Naive thymus-derived CD4-positive, alpha-beta T cell (primary cell): ENCODE measurements at regions not wholly inside any gene's neighbourhood (a gene's known extent, or its start where the extent isn't known, plus 50 kb on each side); places are given as distances from the start of the nearest gene placed in this dataset.

Experiments
- ATAC-seq: fragments of 150-1000 bp; cut with Tn5 transposase; 2 replicates; pipeline ENCODE4 v1.10.0; 2021; ENCODE audit warnings: mild to moderate bottlenecking, moderate library complexity
- CTCF ChIA-PET: fragments of 350-600 bp; sonication (Branson Sonifier 250); formaldehyde crosslinking; loops from one replicate; lab custom pipeline; 2021; ENCODE audit warnings: antibody characterized with exemption; lab: Charles Lee
- POLR2A ChIA-PET: fragments of 350-600 bp; sonication (Branson Sonifier 250); formaldehyde crosslinking; loops from one replicate; lab custom pipeline; 2021; ENCODE audit warnings: antibody characterized with exemption, inconsistent platforms; lab: Charles Lee
- DNase-seq, 9 donors: peaks; one replicate each; pipeline versions ENCODE4 v3.0.0 to v3.0.0-alpha.2; 2020 to 2022; ENCODE audit warnings: mixed read lengths in 1 of 9
- H3K27ac ChIP-seq: one replicate; pipeline ENCODE4 v1.7.0; 2013; ENCODE audit warnings: mild to moderate bottlenecking, low read depth, low read length, moderate library complexity
- H3K27me3 ChIP-seq, 2 donors: one replicate each; pipeline ENCODE4 v1.7.0; 2013; ENCODE audit warnings: low read length in 2 of 2, mild to moderate bottlenecking in 2 of 2, moderate library complexity in 2 of 2; ENCODE audit not compliant: control insufficient read depth in 2 of 2, insufficient read depth in 2 of 2
- H3K36me3 ChIP-seq, 3 experiments: 1 replicate in 2 of 3; 2 replicates in 1 of 3; pipeline ENCODE4 v1.7.0; 2013; ENCODE audit warnings: low read length in 3 of 3, mild to moderate bottlenecking in 3 of 3, moderate library complexity in 1 of 3; ENCODE audit not compliant: insufficient read depth in 3 of 3, control insufficient read depth in 2 of 3
- H3K4me1 ChIP-seq, 2 donors: one replicate each; pipeline ENCODE4 v1.7.0; 2013; ENCODE audit warnings: low read length in 2 of 2, mild to moderate bottlenecking in 2 of 2, moderate library complexity in 1 of 2; ENCODE audit not compliant: control insufficient read depth in 2 of 2, insufficient read depth in 2 of 2
- H3K4me3 ChIP-seq: 2 replicates; pipeline ENCODE4 v1.7.0; 2013; ENCODE audit warnings: mild to moderate bottlenecking, low read length
- H3K9me3 ChIP-seq, 3 experiments: 1 replicate in 2 of 3; 2 replicates in 1 of 3; pipeline ENCODE4 v1.7.0; 2013; ENCODE audit warnings: low read length in 3 of 3; ENCODE audit not compliant: control insufficient read depth in 2 of 3
- H3K27ac Mint-ChIP-seq, 9 donors: one replicate each; pipeline ENCODE4 v1.8.0; 2020 to 2022; ENCODE audit warnings: mixed read lengths in 9 of 9, mild to moderate bottlenecking in 8 of 9, moderate library complexity in 5 of 9, inconsistent platforms in 2 of 9
- H3K27me3 Mint-ChIP-seq, 5 donors: one replicate each; pipeline ENCODE4 v1.8.0; 2021 to 2022; ENCODE audit warnings: mixed read lengths in 5 of 5, mild to moderate bottlenecking in 1 of 5
- H3K36me3 Mint-ChIP-seq, 5 donors: one replicate each; pipeline ENCODE4 v1.8.0; 2020 to 2022; ENCODE audit warnings: mixed read lengths in 5 of 5, mild to moderate bottlenecking in 3 of 5, inconsistent platforms in 1 of 5
- H3K4me1 Mint-ChIP-seq, 7 donors: one replicate each; pipeline ENCODE4 v1.8.0; 2020 to 2022; ENCODE audit warnings: mixed read lengths in 7 of 7, mild to moderate bottlenecking in 3 of 7, inconsistent platforms in 1 of 7
- H3K4me3 Mint-ChIP-seq, 10 donors: one replicate each; pipeline ENCODE4 v1.8.0; 2020 to 2022; ENCODE audit warnings: mild to moderate bottlenecking in 10 of 10, mixed read lengths in 10 of 10, moderate library complexity in 6 of 10, inconsistent platforms in 2 of 10
- H3K9me3 Mint-ChIP-seq, 11 donors: one replicate each; pipeline ENCODE4 v1.8.0; 2020 to 2022; ENCODE audit warnings: mixed read lengths in 11 of 11, mild to moderate bottlenecking in 4 of 11, inconsistent platforms in 1 of 11, moderate library complexity in 1 of 11
- intact Hi-C, 2 donors: fragments of 100-400 bp; cut with micrococcal nuclease; formaldehyde crosslinking; loops; one replicate each; pipeline ENCODE4 v1.15.1; 2023

DNA sequence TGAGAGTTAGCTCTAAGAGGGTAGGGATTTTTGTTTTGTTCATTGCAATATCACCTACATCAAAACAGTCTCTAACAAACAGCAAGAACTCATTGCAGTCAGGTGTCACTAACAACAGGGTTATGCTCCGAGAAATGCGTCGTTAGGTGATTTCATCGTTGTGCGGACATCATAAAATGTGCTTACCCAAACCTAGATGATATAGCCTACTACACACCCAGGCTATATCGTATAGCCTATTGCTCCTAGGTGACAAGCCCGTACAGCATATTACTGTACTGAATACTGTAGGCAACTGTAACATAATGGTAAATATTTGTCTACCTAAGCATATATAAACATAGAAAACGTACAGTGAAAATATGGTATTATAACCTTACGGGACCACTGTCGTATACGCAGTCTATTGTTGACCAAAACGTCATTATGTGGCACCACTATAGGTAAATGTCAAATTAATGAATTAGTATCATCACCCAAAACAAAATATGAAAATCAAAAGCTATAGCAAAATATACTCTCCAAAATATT is 49.9 kb upstream of the TAB2 start:
- H3K27ac Mint-ChIP-seq: peak overlapping the region in 1 of 9 donors; percentile 1
- intact Hi-C loops: no loop called here

More for the DNA sequence above, 49.9 kb upstream of the TAB2 start:
- Histone ChIP-seq H3K36me3 (no peaks in the 10 kb centered on the region), H3K4me1 (peaks cover 7 to 45% of the 10 kb centered on the region in 2 donors), H3K4me3 (no peak overlapping the region), H3K9me3 (no peaks in the 10 kb centered on the region), H3K27ac (no peak overlapping the region), H3K27me3 (no peaks in the 10 kb centered on the region)
- ChIA-PET POLR2A (interaction anchor here (0.7 to 1.5 kb wide), 3 partner anchors 9 to 22 kb away, joined by 3 to 4 read pairs (median 4); no protein-coding TSS in a partner anchor), CTCF (no interaction called here)
- peaks cover 38 to 56% (median 49%) of the 10 kb centered on the region in 7 donors for H3K4me1 Mint-ChIP-seq
- peaks cover 0 to 15% (median 0%) of the 10 kb centered on the region in 5 donors for H3K36me3 Mint-ChIP-seq
- peaks cover 0 to 10% (median 0%) of the 10 kb centered on the region in 11 donors for H3K9me3 Mint-ChIP-seq
- H3K27me3 Mint-ChIP-seq: no peaks in the 10 kb centered on the region
- DNase-seq: no peak
- H3K4me3 Mint-ChIP-seq: no peak overlapping the region
- no peak for ATAC-seq
